GM18907 (cell line): ENCODE measurements at regions not wholly inside any gene's neighbourhood (a gene's known extent, or its start where the extent isn't known, plus 50 kb on each side); places are given as distances from the start of the nearest gene placed in this dataset.

Experiments
- ATAC-seq: cut with Tn5 transposase; IDR thresholded peaks from one replicate; pipeline ENCODE4 v1.9.1; 2021; ENCODE audit warnings: mild to moderate bottlenecking, moderate library complexity; ENCODE audit not compliant: unreplicated experiment

DNA sequence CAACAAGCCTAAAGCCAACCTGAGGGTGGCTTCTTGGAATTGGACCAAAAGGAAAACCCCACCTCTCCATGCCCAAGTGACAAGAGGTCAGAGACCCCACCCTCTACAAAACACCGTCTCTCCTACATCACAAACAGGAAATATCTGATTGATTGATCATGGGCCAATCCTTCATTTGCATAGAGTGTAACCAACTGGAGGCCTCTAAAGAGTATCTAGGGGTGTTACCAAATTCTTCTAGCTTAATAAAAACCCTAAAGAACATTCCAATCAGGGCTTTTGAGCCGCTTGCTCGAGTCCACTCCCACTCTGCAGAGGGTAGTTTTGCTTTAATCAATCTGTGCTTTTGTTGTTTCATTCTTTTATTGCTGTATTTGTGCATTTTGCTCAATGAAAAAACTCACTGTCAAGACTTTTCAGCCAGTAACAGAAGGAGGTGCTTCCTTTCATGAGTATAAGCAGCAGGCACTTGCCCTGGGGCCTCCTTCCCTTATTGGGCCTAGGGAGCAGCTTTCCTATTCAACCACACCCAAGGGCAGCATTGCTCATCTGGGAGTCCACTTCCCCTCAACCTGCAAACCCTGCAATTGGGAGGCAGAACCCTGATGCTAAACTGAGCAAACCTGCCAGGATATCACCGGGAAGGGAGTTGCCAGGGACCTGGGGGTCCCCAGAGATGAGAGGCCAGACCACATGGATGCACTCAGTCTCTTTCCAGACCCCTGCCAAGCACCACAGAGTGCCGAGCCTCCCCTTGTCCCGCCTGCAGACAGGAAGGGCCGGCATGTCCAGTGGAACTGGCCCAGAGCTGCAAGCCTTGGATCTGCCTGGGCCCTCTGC lies 154.3 kb upstream of the VSTM2B start:
- no peak for ATAC-seq

DNA sequence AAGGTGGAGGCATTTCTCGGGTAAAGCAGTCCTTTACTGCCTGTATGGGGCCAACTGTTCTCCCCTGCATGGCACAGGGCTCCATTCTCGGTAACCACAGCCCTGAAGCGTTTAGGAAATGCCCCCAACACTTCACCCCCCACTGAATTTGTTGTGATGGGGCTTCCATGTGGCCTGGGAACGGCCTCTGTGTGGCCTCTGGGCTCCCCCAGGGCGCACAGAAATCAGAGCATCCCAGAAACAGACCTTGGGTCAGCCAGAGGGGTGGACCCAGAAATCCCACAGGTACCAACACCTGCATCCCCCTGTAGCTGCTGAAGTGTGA lies 153.7 kb upstream of the VSTM2B start:
- no peak for ATAC-seq

DNA sequence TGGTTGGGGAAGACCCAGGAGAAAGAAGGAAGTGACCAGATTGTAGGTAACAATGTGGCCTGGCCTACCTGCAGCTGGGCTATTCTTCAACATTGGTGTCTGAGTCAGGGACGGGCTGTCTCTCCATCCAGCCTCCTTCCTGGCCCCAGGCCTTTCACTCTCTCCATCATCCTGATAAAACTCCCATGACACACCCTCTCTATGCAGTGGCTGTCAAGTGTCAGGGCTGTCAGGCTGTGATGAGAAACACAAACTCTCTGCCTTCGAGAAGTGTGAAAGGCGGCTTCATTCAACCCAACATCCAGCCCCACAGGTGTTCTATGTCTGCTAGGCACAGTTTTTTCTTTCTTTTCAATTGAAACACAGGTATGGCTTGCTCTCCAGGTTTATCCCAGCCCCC lies 153.3 kb upstream of the VSTM2B start:
- ATAC-seq, result no peak

DNA sequence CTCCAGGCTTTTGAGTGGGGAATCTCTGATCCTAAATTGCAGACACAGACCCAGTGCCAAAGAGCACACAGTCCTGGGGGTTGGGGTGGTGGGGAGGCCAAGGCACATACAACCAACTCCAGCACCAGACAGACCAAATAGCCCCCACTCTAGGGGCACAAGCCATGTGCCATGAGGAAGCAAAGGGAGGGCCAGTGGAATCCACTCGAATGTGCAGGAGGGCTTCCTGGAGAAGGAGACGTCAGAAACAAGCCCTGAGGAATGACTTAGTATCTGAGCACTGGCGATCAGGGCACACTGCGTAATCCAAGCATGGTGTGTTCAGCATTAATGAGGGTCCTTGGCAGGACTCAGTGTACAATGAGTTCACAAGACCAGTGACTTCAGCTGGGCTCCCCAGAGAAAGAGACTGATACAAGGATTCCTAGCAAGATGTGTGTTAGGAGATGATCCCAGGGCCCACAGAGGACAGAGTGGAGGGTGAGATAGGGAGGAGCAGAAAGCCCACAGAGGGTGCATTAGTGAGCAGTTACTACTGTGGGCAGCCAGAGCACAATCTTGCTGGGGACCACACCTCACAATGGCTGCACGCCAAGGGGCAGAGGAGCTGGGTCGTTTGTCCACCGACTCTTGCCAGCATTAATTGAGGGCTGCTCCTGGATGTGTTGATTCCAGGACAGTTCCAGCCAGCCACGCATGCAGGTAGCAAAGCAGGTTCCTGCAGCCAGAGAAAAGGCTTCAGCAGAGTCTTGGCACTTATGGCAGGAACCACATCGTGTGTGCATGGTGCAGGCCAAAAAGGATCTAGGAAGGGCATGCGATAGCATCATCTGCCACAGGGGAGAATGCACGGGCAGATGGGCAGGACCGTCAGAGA lies 152.6 kb upstream of the VSTM2B start:
- ATAC-seq, result no peak

DNA sequence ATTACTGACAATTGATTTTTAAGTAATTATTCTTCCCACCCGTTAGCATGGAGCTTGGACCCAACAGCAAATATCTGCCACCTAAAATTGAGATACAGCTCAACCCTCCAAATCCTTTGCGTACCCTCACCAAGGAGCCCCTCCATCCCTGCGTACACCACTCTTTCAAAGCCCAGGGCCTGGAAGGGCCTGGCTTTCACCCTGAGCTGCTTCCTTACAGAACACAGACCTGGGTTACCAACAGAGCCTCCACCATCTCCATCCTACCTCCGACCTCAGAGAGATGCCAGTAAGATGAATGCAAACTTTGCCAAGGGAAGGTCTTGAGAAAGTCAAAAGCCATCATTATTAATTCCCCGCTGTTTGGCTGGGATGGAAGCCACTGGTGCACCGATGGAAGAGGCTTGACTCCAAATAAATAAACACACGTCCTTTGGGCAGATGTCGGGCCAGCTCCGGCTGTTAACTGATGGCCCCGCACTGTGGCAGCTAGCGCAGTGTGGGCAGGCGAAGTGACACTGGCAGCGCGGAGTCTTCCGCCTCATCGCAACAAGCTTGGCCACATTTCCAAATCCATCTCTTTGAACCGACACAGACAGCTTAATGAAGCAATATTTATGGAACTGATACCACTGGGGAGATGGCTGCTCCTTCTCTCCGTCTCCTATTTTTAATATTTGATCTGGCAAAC lies 150.2 kb upstream of the VSTM2B start:
- no peak for ATAC-seq

DNA sequence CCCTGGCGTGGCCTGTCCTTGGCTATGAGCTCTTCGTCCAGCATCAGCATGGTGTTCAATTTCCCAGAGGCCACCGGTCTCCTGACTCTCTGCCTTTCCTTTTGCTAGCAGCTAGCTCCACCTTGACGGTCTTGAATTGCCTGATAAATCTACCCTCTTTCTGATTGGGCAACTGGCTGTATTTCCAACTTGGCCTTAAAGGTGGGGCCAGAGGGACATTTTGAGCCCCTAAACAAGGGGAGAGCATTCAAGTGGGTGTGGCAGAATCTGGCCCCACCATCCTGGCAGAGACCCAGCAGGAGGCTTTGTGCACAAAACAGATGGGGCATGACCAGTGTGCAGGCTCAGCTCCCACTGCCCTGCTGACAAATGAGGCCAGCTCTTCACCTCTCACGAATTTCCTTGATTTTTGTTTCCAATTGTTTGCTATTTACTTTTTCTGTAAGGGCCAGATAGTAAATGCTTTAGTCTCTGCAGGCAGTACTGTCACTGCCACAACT lies 148.9 kb upstream of the VSTM2B start:
- no peak for ATAC-seq

DNA sequence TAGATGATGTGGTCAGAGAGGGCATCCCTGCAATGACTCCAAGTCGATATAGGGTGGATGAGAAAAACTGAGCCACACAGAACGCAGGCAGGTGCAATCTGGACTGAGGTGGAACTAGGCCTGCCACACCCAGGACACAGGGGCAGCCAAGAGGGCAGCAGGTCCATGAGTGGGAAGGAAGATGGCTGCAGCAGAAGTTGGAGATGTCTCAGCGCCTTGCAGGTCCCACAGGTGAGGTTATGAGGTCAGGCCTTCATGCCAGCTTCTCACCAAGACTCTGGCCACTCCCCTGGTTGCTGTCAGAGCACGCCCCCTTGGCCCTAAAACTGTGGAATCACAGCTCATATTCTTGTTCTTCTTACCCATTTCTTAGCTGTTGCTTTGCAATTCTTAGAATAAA lies 147.7 kb upstream of the VSTM2B start:
- ATAC-seq, result no peak

DNA sequence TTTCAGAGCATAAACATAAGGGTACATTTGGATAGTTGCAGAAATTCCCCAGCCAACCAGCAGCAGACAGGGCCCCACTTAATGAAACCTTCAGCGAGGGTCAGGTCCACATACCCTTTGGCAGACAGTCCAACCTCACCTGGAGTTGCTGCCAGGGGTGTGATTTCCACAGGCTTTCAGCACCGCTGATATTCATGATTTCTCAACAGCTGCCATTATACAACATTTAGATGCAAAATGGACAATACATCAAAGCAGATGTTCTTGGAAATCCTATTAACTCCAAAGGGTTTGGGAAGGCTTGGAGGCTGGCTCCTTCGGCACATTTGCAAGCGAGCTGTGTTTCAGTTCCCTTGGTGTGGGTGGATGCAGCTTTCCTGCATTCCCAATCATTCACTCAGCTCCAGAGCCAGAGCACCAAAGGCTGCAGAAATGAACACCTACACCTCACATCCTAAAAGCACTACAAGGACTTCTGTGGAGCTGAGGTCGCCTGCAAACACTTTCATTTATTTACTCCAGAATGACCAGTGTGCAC lies 147.2 kb upstream of the VSTM2B start:
- ATAC-seq, result no peak

DNA sequence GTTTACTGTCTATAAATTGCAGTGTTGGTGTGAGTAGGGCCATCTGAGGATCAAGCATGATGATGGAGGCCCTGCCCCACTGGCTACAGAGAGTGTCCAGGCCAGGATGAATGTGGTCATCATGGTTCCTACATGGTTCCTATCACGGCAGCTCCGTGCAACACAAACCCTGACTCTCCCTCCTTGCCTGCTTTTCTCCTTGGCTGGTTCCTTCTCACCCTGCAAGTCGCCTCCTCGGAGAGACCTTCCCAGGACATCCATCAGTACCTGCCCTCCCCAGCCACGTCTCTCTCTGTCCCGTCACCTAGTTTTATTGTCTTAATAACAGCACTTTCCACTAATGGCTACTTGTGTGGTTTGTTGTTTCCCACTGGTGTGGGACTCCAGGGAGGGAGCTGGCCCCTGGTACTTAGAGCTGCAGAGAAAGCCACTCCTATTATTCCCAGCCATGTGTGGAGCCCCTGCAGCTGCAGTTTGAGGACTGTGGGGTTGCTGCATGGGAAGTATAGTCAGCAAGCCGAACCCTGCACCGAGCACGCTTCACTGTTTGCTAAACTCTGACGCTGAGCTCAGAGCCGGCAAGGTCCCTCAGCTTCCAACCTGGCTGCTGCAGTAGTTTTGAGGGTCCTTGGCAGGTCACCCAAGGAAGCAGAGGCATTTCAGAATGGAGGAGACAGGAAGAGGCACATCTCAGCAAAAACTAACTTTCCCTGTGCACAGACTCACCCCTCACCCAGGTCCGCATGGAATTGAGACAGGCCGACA lies 146.4 kb upstream of the VSTM2B start:
- no peak for ATAC-seq

DNA sequence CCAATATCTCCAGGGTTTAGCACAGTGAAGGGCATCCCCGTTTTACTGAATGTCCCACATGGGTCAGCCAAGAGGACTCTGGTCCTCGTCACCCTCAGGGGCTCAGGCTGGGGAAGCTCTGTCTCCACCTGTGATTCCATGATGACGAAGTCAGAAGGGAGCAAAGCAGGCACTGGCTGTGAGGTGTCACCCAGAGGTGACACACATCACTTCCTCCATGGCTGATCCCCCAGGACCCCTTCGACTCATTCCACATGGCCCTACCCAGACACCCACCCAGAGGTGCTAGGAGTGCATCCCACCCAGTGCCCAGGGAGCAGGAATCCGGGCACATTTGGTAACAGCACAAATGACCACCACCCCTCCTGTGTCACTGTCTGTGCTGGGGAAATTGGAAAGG lies 145.2 kb upstream of the VSTM2B start:
- no peak for ATAC-seq

DNA sequence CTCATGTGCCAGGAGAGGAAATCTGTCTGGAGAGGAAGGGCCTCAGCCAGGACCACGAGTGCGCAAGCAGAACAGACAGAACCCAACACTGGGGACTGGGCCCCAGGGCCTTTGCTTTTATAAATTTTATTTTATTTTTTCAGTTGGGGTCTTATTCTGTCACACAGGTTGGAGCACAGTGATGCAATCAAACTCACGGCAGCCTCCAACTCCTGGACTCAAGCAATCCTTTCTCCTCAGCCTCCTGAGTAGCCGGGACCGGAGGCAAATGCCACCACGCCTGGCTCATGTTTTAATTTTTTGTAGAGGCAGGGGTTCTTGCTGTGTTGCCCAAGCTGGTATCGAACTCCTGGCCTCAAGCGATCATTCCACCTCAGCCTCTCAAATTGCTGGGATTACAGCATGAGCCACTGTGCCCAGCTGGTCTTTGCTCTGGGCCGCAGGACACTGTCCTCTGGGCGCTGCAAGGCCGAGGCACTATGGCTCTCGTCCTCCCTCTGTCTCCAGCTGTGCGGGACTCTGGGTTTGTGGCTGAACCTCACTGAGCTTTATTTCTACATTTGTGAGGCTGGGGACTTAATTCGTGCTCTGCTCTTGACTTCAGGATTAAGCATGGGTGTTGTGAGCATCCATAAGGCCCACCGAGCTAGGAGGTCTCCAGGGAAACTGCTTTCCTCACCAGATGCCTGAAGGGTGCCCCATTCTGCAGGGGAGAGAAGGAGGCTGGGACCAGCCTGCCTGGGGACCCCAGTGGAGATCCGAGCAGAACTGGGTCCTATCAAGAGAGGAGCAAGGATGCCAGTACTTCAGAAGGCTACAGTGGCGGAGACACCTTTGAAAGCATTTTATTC lies 144.2 kb upstream of the VSTM2B start:
- ATAC-seq, result no peak

DNA sequence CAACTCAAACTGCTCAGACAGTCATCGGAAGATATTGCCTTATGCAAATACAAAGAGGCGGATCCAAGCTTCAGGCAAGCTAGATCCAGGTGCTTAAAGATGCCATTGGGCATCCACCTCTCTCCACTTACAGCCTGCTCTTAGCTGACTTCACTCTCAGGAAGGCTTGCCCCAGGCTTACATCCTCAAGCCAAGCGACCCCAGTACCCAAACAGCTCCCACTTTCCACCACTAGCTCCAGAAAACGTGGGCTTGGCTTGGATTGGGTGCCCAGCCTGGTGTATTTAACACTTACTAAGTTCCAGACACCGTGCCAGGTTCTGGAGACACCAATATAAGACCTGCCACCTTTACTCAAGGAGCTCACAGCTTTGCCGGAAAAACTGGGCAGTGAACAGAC lies 142.1 kb upstream of the VSTM2B start:
- no peak for ATAC-seq

DNA sequence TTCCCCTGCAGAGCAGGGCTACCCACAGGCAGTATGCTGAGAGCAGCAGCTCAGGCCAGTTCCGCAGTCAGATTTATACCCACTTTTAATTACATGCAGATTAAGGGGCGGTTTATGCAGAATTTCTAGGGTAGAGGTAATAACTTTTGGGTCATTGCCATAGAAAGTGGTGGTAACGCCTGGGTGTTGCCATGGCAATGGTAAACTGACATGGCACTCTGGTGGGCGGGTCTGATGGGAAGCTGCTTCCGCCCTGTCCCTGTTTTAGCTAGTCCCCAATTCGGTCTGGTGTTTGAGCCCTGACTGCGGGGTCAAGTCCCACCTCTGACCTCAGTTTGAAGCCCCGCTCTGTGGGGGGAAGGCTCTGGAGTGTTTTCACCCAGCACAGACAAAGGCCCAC lies 141.1 kb upstream of the VSTM2B start:
- ATAC-seq, result no peak

DNA sequence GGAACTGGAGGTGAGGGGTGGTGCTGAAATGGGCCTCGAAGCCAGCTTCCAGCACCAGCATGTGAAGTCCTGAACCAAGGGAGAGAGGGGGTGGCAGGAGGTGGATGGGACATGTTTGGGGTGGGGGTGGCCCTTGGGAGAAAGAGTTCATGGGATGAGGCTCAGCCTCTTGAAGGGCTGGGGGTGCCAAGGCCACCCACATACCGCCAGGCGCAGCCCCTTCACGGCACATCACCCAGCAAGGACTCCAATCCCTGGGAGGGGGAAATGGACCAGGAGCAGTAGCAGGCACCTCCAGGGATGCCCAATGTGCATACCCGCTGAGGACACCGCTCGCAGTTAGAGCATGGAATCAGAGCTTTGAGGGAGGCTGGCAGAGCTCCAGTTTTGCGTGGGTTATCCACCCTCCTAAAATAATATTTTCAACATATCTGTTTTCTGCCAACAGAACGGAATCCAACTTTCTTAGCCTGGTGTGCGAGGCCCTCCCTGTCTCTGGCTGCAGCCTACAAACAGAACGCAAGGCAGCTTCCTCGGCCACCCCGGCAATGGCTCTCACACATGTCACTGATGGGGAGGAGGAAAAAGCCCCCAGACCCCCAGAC lies 140.5 kb upstream of the VSTM2B start:
- ATAC-seq, result no peak

DNA sequence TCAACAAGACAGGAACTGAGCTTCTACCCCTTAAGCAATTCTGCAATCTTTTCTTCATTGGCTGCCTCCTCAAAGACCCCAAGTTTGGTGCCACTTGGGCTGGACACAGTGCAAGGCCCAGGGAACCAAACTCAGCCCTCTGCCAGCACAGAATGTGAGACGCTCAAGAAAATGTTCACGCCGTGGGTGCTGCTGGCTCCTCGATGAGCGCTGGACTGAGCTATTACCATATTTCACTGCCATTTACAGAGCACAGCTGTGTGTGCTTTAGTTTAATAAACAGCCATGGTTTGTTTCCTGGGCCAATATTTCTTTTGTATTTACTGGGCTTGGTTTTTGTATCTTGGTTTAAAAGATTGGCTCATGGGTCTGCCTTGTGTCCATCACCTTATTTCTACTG lies 138.8 kb upstream of the VSTM2B start:
- ATAC-seq, result no peak

DNA sequence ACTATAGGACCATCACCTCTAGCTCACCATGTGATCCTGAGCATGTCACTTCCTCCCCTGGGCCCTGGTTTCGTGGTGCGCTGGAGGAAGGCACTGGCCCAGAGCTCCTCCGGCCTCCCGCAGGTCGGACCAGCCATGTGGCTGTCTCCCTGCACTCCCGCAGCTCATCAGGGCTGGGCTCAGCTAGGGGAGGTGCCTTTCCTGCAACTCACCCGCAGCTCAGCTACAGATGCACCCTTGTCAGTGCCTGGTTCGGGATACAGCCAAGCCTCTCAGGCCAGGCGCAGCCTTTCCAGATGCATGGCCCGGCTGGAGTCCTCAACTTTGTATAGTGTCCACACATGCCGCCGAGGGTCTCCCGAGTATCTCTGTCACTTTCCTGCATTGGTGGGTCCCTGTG lies 138.2 kb upstream of the VSTM2B start:
- ATAC-seq, result no peak

DNA sequence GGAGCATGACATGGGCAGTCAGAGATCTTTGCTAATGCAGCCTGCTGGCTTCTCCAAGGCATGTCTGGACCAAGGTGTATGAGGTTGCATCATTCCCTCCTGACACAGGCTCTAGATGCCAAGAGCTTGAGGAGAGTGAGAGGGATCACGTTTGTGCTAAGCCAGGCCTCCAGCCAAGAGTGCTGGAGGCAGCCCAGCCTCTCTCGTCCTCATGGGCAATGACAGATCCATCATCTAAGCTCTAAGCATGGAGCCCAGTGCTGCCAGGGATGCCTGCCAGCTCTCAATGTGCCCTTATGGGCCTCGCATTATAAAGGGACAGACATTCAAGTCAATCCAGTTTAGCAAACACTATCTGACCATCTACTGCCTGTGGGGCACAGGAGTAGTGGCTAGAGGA lies 136.3 kb upstream of the VSTM2B start:
- ATAC-seq, result no peak

DNA sequence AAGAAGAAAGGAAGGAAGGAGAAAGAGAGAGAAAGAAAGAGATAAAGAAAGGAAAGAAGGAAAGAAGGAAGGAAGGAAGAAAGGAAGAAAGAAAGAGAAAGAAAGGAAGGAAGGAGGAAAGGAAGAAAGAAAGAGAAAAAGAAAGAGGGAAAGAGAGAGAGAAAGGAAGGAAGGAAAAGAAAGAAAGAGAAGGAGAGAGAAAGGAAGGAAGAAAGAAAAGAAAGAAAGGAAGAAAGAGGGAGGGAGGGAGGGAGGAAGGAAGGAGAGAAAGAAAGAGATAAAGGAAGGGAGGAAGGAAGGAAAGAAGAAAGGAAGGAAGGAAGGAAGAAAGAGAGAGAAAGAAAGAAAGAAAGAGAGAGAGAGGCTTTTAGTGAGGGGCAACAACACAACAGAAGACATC lies 135.1 kb upstream of the VSTM2B start:
- ATAC-seq, result no peak

DNA sequence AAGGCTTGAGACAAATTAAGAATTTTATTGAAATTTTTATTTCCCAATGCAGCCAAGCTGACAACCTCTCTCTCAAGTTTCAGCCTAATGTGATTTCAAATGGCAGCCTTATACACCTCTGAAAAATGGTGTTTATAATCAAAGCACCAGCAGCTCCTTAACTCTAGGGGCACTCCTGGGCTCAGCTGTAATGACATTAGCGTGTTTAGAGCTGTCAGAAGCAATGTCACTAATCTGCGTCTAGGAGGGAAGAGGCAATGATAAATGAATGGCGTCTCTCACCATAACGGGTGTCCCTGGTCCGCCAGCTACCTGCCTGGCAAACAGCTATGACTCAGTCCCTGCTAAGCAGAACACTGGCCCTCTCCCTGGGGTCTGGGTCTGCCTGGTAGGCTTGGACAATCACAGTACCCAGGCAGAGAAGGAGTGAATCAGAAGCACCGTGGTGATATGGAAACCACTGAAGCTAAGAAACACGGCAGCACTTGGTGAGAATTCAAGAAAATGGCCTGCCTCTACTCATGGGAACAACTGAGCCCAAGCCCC lies 131.8 kb upstream of the VSTM2B start:
- no peak for ATAC-seq
